K562 (cell line): ENCODE measurements at regions not wholly inside any gene's neighbourhood (a gene's known extent, or its start where the extent isn't known, plus 50 kb on each side); places are given as distances from the start of the nearest gene placed in this dataset.

ENCODE experiments used
- ATAC-seq: fragments of 200-7000 bp; cut with Tn5 transposase; 3 replicates; pipeline ENCODE4 v1.9.1; 2020; ENCODE audit warnings: moderate library complexity
- BruUV-seq: library from RNA; stranded (reverse); fragments of 400-500 nt; replicated peaks from 2 replicates; lab custom pipeline; 2021; lab: Mats Ljungman, UMichigan
- CTCF ChIA-PET: fragments of 300-600 bp; formaldehyde crosslinking; extraction: SDS; loops from one replicate; lab custom pipeline; 2021; ENCODE audit warnings: low intra/inter-chr PET ratio; lab: Yijun Ruan, JAX
- POLR2A ChIA-PET: fragments of 300-600, 350-650 bp; sonication (Branson Sonifier 250); formaldehyde crosslinking; extraction: SDS; loops from one replicate; lab custom pipeline; 2021; ENCODE audit warnings: antibody characterized with exemption, inconsistent platforms; lab: Yijun Ruan, JAX
- DNase-seq, 4 experiments: peaks; one replicate each; pipeline versions ENCODE4 v3.0.0 to v3.0.0-alpha.2; 2011 to 2018; ENCODE audit warnings: low spot score in 3 of 4, mixed read lengths in 3 of 4; ENCODE audit errors: extremely low read depth in 1 of 4
- FAIRE-seq: peaks from 2 replicates; lab custom pipeline; 2011; peaks lifted over from hg19 to GRCh38; lab: Jason Lieb, UNC
- H2AFZ ChIP-seq: 2 replicates; pipeline ENCODE4 v1.6.0; 2011; ENCODE audit warnings: low read depth, low read length, control low read depth, inconsistent platforms
- H3K27ac ChIP-seq: fragments of 200-600 bp; 3 replicates; pipeline ENCODE4 v1.8.0; 2011; ENCODE audit warnings: low read depth, mild to moderate bottlenecking, control low read depth, inconsistent platforms, low read length, moderate library complexity, mixed read lengths; ENCODE audit errors: extremely low read depth
- H3K27me3 ChIP-seq, 2 experiments: fragments of 300-600 bp in 1 of 2; 2 replicates in 1 of 2; 3 replicates in 1 of 2; pipeline versions ENCODE4 v1.6.0 to v1.8.0; 2011; ENCODE audit warnings: inconsistent platforms in 2 of 2, low read length in 2 of 2, mild to moderate bottlenecking in 1 of 2, mixed read lengths in 1 of 2, moderate library complexity in 1 of 2; ENCODE audit not compliant: control insufficient read depth in 2 of 2, insufficient read depth in 2 of 2
- H3K36me3 ChIP-seq: fragments of 300-600 bp; 3 replicates; pipeline ENCODE4 v1.8.0; 2011; ENCODE audit warnings: mild to moderate bottlenecking, low read length, inconsistent platforms; ENCODE audit not compliant: control insufficient read depth, insufficient read depth
- H3K4me1 ChIP-seq, 2 experiments: fragments of 200-600 bp in 1 of 2; replicated peaks in 1 of 2; 2 replicates in 1 of 2; 3 replicates in 1 of 2; pipeline versions ENCODE4 v1.5.1 to v1.8.0; 2011; ENCODE audit warnings: inconsistent platforms in 2 of 2, low read length in 2 of 2, mild to moderate bottlenecking in 1 of 2, mixed read lengths in 1 of 2, moderate library complexity in 1 of 2; ENCODE audit not compliant: control insufficient read depth in 2 of 2, insufficient read depth in 2 of 2
- H3K4me2 ChIP-seq: 2 replicates; pipeline ENCODE4 v1.6.1; 2011; ENCODE audit warnings: low read length, control low read depth, inconsistent platforms, mixed read lengths; ENCODE audit not compliant: insufficient read depth
- H3K4me3 ChIP-seq: fragments of 200-600 bp; sonication (generic), shearing (Covaris generic); 2 replicates; pipeline ENCODE4 v1.5.1; 2016; ENCODE audit warnings: control low read depth, inconsistent platforms
- H3K79me2 ChIP-seq: fragments of 200-600 bp; 3 replicates; pipeline ENCODE4 v1.8.0; 2011; ENCODE audit warnings: low read length, inconsistent platforms; ENCODE audit not compliant: control insufficient read depth, insufficient read depth
- H3K9ac ChIP-seq, 2 experiments: 2 replicates each; pipeline versions ENCODE4 v1.6.0 to v1.6.1; 2011; ENCODE audit warnings: low read depth in 2 of 2, low read length in 2 of 2, control low read depth in 1 of 2, inconsistent platforms in 1 of 2, mild to moderate bottlenecking in 1 of 2, mixed read lengths in 1 of 2; ENCODE audit not compliant: insufficient read depth in 1 of 2
- H3K9me1 ChIP-seq: one replicate; pipeline ENCODE4 v1.6.0; 2011; ENCODE audit warnings: inconsistent platforms, mild to moderate bottlenecking, low read length, moderate library complexity; ENCODE audit not compliant: control insufficient read depth, insufficient read depth
- H3K9me3 ChIP-seq: replicated peaks from 2 replicates; pipeline ENCODE4 v1.5.1; 2011; ENCODE audit warnings: low read depth, low read length, inconsistent platforms; ENCODE audit not compliant: control insufficient read depth, insufficient read depth
- H4K20me1 ChIP-seq: replicated peaks from 2 replicates; pipeline ENCODE4 v1.6.1; 2011; ENCODE audit warnings: low read length, inconsistent platforms, mixed read lengths; ENCODE audit not compliant: control insufficient read depth, insufficient read depth
- CBFB ChIP-seq: sonication (generic); formaldehyde crosslinking; IDR thresholded peaks from 2 replicates; pipeline ENCODE4 v1.4.0; 2020; ENCODE audit warnings: mild to moderate bottlenecking, missing genetic modification reagents
- GTF3C2 ChIP-seq: IDR thresholded peaks from 3 replicates; pipeline ENCODE4 v1.6.1; 2011; ENCODE audit warnings: borderline replicate concordance, mild to moderate bottlenecking, moderate library complexity; ENCODE audit not compliant: insufficient read length; ENCODE audit errors: extremely low read depth
- KLF16 ChIP-seq: IDR thresholded peaks from 2 replicates; pipeline ENCODE4 v1.6.1; 2016; ENCODE audit warnings: antibody characterized with exemption
- NFXL1 ChIP-seq: fragments of 450-650 bp; formaldehyde crosslinking; IDR thresholded peaks from 2 replicates; pipeline ENCODE4 v1.4.0; 2021; ENCODE audit warnings: mild to moderate bottlenecking
- NKRF ChIP-seq: fragments of 450-650 bp; IDR thresholded peaks from 2 replicates; pipeline ENCODE4 v1.6.1; 2016; ENCODE audit warnings: borderline replicate concordance
- NRF1 ChIP-seq, 2 experiments: fragments of 450-650 bp; IDR thresholded peaks in 1 of 2; conservative IDR thresholded peaks in 1 of 2; 2 replicates each; pipeline ENCODE4 v1.6.1; 2014; ENCODE audit warnings: mild to moderate bottlenecking in 2 of 2
- SETDB1 ChIP-seq: IDR thresholded peaks from one replicate; pipeline ENCODE4 v1.6.1; 2012; ENCODE audit warnings: low read length, control low read depth, inconsistent platforms
- SMAD1 ChIP-seq: fragments of 150-350 bp; IDR thresholded peaks from 2 replicates; pipeline ENCODE4 v1.6.1; 2014; ENCODE audit warnings: low read length, low read depth; ENCODE audit not compliant: partially characterized antibody
- ZHX1 ChIP-seq: fragments of 150-350 bp; conservative IDR thresholded peaks from 2 replicates; pipeline ENCODE4 v1.6.1; 2014; ENCODE audit warnings: low read length
- ZNF23 ChIP-seq: fragments of 250-450 bp; sonication (Bioruptor Pico); IDR thresholded peaks from 2 replicates; pipeline ENCODE4 v1.4.0; 2020; ENCODE audit warnings: mild to moderate bottlenecking
- ZNF24 ChIP-seq: fragments of 450-650 bp; IDR thresholded peaks from 2 replicates; pipeline ENCODE4 v1.6.1; 2016
- ZNF3 ChIP-seq: fragments of 250-450 bp; sonication (Bioruptor Pico); IDR thresholded peaks from 2 replicates; pipeline ENCODE4 v1.5.0; 2021; ENCODE audit warnings: mild to moderate bottlenecking, moderate library complexity
- ZNF41 ChIP-seq: fragments of 250-450 bp; sonication (Bioruptor Pico); conservative IDR thresholded peaks from 2 replicates; pipeline ENCODE4 v1.4.0; 2020; ENCODE audit warnings: mild to moderate bottlenecking
- ZNF717 ChIP-seq: fragments of 250-450 bp; sonication (Bioruptor Pico); IDR thresholded peaks from 2 replicates; pipeline ENCODE4 v1.5.0; 2021
- ZNF780A ChIP-seq: fragments of 250-450 bp; sonication (Bioruptor Pico); IDR thresholded peaks from 2 replicates; pipeline ENCODE4 v1.5.0; 2021; ENCODE audit warnings: mild to moderate bottlenecking
- ZSCAN32 ChIP-seq: fragments of 450-650 bp; formaldehyde crosslinking; IDR thresholded peaks from 2 replicates; pipeline ENCODE4 v1.4.0; 2020; ENCODE audit warnings: mild to moderate bottlenecking, moderate library complexity
- WGBS: fragments of 100-300 bp; shearing (Covaris generic); methylation state at CpG from one replicate; pipeline ENCODE4 v1.1.6; 2016; ENCODE audit warnings: low coverage, mixed read lengths; ENCODE audit not compliant: insufficient coverage; ENCODE audit errors: missing lambda C conversion rate; 5-methylcytosine and 5-hydroxymethylcytosine counted together
- in situ Hi-C: fragments of 300-500 bp; cut with MboI; formaldehyde crosslinking; loops from 4 replicates; pipeline ENCODE4 v1.15.0; 2018; ENCODE audit warnings: inconsistent platforms, mixed read lengths
- intact Hi-C: fragments of 100-400 bp; cut with micrococcal nuclease; formaldehyde crosslinking; loops from 2 replicates; pipeline ENCODE4 v1.14.2; 2022

- H4K20me1 ChIP-seq, result no peaks in the 10 kb centered on the region
- no peak overlapping the region for H3K27ac ChIP-seq
- POLR2A ChIA-PET, result no interaction called here
- TF ChIP-seq SMAD1 (no peak), NFXL1 (CRISPR knock-in tag) (no peak), ZNF3 (CRISPR knock-in tag) (no peak), ZNF780A (no peak), NKRF (no peak), ZSCAN32 (no peak), ZNF717 (no peak), SETDB1 (no peak), CBFB (CRISPR knock-in tag) (no peak), ZNF23 (no peak), ZNF41 (CRISPR knock-in tag) (no peak), ZHX1 (no peak), NRF1 (conservative IDR thresholded peaks at IDR 0.05 in 1 of 2, IDR thresholded peaks at IDR 0.05 in 1 of 2) (no peak), GTF3C2 (no peak), KLF16 (no peak), ZNF24 (no peak)
- no peak overlapping the region for H3K4me3 ChIP-seq
- H3K9ac ChIP-seq, result no peak overlapping the region
- in situ Hi-C loops, result no loop called here
- ATAC-seq, result no peak
- 0% methylated on average over 2 of the region's 2 CpGs for WGBS
- no peaks in the 10 kb centered on the region for H3K9me1 ChIP-seq
- H3K4me1 ChIP-seq, result no peaks in the 10 kb centered on the region
- BruUV-seq, result no TSS peak
- intact Hi-C loops, result no loop called here
- H3K79me2 ChIP-seq, result no peaks in the 10 kb centered on the region
- no peaks in the 10 kb centered on the region for H3K9me3 ChIP-seq
- CTCF ChIA-PET, result no interaction called here
- no peaks in the 10 kb centered on the region for H3K27me3 ChIP-seq
- H2AFZ ChIP-seq, result no peak overlapping the region
- no peak for DNase-seq
- no peak overlapping the region for H3K4me2 ChIP-seq
- H3K36me3 ChIP-seq, result no peaks in the 10 kb centered on the region
- FAIRE-seq, result no peak
Observed at GRCh38 chr5:29197631-29198454, 1995.6 kb upstream of the CDH6 start.
